ENCODE measurements at regions not wholly inside any gene's neighbourhood (a gene's known extent, or its start where the extent isn't known, plus 50 kb on each side); places are given as distances from the start of the nearest gene placed in this dataset.

GRCh38 chr5:167598166-167598565 is 693.3 kb upstream of the WWC1 start:
- TF ChIP-seq POLR2A (IDR thresholded peaks at IDR 0.05; ENCODE audit: low read length): no peak
- no peak for TF ChIP-seq GATA1 (IDR thresholded peaks at IDR 0.05; ENCODE audit: low read depth, low read length)
